Mesothelial cell of epicardium (in vitro differentiated cells): ENCODE measurements at regions not wholly inside any gene's neighbourhood (a gene's known extent, or its start where the extent isn't known, plus 50 kb on each side); places are given as distances from the start of the nearest gene placed in this dataset.

ENCODE experiments used
- DNase-seq, 2 experiments: peaks; one replicate each; pipeline ENCODE4 v3.0.0; 2021; ENCODE audit warnings: low spot score in 2 of 2; ENCODE audit not compliant: unreplicated experiment in 2 of 2
- H3K27ac Mint-ChIP-seq: 2 replicates; pipeline ENCODE4 v1.8.0; 2021; ENCODE audit warnings: mixed read lengths
- H3K27me3 Mint-ChIP-seq: 2 replicates; pipeline ENCODE4 v1.8.0; 2021; ENCODE audit warnings: low read depth, mixed read lengths
- H3K36me3 Mint-ChIP-seq: 2 replicates; pipeline ENCODE4 v1.8.0; 2021; ENCODE audit warnings: mixed read lengths
- H3K4me1 Mint-ChIP-seq: 2 replicates; pipeline ENCODE4 v1.8.0; 2021; ENCODE audit warnings: mixed read lengths
- H3K4me3 Mint-ChIP-seq: 2 replicates; pipeline ENCODE4 v1.8.0; 2021; ENCODE audit warnings: mild to moderate bottlenecking, moderate library complexity, mixed read lengths
- H3K9me3 Mint-ChIP-seq: 2 replicates; pipeline ENCODE4 v1.8.0; 2021; ENCODE audit warnings: mixed read lengths
- CTCF ChIP-seq: fragments of 200-600 bp; sonication (generic); IDR thresholded peaks from one replicate; pipeline ENCODE4 v1.5.0; 2021; ENCODE audit warnings: antibody characterized with exemption; ENCODE audit not compliant: unreplicated experiment

- Mint-ChIP-seq H3K4me1 (no peaks in the 10 kb centered on the region), H3K27me3 (peaks cover 27% of the 10 kb centered on the region), H3K36me3 (no peaks in the 10 kb centered on the region), H3K4me3 (no peak overlapping the region), H3K27ac (no peak overlapping the region), H3K9me3 (peaks cover 4% of the 10 kb centered on the region)
- TF ChIP-seq CTCF: no peak
- DNase-seq: no peak
Measured at GRCh38 chr1:170874671-170875070, 60.7 kb upstream of the MROH9 start.

DNA sequence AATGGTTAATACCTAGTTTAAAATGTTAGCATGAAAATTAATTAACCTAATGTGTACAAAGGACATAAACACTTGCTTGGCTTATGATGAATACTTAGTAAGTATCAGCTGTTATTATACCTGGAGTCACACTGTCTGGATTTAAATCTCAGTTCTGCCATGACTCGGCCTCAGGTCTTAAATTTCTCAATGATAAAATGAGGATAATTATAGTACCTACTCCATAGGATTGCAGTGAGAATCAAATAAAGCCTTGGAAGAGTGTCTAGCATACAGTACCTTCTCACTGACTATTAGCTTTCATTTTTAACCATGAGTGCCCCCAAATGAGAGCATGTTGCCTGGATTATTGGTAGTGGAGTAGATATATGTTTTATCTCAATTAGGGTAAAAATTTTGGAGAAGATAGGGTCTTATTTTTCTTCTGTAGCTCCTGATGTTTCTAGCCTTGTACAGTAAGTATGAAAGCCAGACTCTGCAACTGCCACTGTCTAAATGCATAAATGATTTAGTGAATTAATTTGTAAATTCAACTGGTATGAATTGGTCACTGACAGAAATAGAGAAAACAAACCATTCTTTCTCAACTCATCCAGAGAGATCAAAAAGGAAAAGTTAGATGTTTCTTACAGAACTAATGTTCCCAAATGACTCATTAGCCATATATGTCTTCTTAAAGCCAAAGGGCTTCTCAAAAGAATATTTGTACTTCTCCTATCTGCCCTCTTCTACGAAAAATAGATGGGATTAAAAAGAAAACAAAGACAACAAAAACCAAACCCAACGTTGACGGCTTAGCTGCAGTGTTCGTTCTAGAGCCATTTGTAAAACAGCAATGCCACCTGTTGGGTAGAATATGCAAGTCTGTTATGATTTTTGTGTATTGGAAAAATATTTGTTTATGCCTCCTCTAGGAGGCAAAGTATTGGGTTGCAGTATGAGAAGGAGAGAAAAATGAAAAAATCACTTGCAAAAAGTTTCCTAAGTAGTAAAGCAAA lies 53.8 kb upstream of the MROH9 start:
- H3K27ac Mint-ChIP-seq: no peak overlapping the region
- DNase-seq: no peak
- no peak for TF ChIP-seq CTCF
- H3K27me3 Mint-ChIP-seq: peaks cover 22% of the 10 kb centered on the region
- no peaks in the 10 kb centered on the region for H3K36me3 Mint-ChIP-seq
- peaks cover 16% of the 10 kb centered on the region for H3K9me3 Mint-ChIP-seq
- H3K4me1 Mint-ChIP-seq: peaks cover 8% of the 10 kb centered on the region
- no peak overlapping the region for H3K4me3 Mint-ChIP-seq
